Neural cell (in vitro differentiated cells): ENCODE measurements at regions not wholly inside any gene's neighbourhood (a gene's known extent, or its start where the extent isn't known, plus 50 kb on each side); places are given as distances from the start of the nearest gene placed in this dataset.

Experiments used
- H2AFZ ChIP-seq: fragments of 200-600, 300-800 bp; sonication (generic), shearing (Covaris generic); 2 replicates; pipeline ENCODE4 v1.6.0; 2014; ENCODE audit warnings: low read depth, mild to moderate bottlenecking, antibody characterized with exemption, low read length, moderate library complexity
- H3F3A ChIP-seq: fragments of 200-600 bp; shearing (Covaris generic); 2 replicates; pipeline ENCODE4 v1.6.1; 2016; ENCODE audit warnings: mild to moderate bottlenecking, moderate library complexity, mixed read lengths, antibody characterized with exemption, low read length; ENCODE audit not compliant: insufficient read depth, poor library complexity, severe bottlenecking
- H3K27ac ChIP-seq: fragments of 200-600, 300-800 bp; sonication (generic), shearing (Covaris generic); 2 replicates; pipeline ENCODE4 v1.5.1; 2014; ENCODE audit warnings: mild to moderate bottlenecking, low read length, moderate library complexity
- H3K27me3 ChIP-seq: fragments of 300-800, 200-600 bp; sonication (generic), shearing (Covaris generic); 2 replicates; pipeline ENCODE4 v1.6.0; 2014; ENCODE audit warnings: mild to moderate bottlenecking, low read depth, low read length, moderate library complexity; ENCODE audit not compliant: insufficient read depth
- H3K36me3 ChIP-seq: fragments of 300-800, 200-600 bp; sonication (generic), shearing (Covaris generic); 2 replicates; pipeline ENCODE4 v1.5.1; 2014; ENCODE audit warnings: mild to moderate bottlenecking, antibody characterized with exemption, low read length, moderate library complexity; ENCODE audit not compliant: insufficient read depth
- H3K4me2 ChIP-seq: fragments of 300-800, 200-600 bp; sonication (generic), shearing (Covaris generic); 2 replicates; pipeline ENCODE4 v1.6.0; 2014; ENCODE audit warnings: mild to moderate bottlenecking, low read length
- H3K4me3 ChIP-seq: fragments of 300-800, 200-600 bp; sonication (generic), shearing (Covaris generic); 2 replicates; pipeline ENCODE4 v1.5.1; 2014; ENCODE audit warnings: mild to moderate bottlenecking, low read length, moderate library complexity
- H3K79me2 ChIP-seq: fragments of 200-600 bp; shearing (Covaris generic); replicated peaks from 2 replicates; pipeline ENCODE4 v1.6.0; 2014; ENCODE audit warnings: mild to moderate bottlenecking, low read length, moderate library complexity; ENCODE audit not compliant: insufficient read depth
- H3K9ac ChIP-seq: fragments of 300-800, 200-600 bp; sonication (generic), shearing (Covaris generic); 2 replicates; pipeline ENCODE4 v1.6.1; 2016; ENCODE audit warnings: mild to moderate bottlenecking, low read length, mixed read lengths
- H3K9me2 ChIP-seq: fragments of 200-600 bp; shearing (Covaris generic); 2 replicates; pipeline ENCODE4 v1.6.1; 2016; ENCODE audit warnings: mild to moderate bottlenecking, low read length, mixed read lengths; ENCODE audit not compliant: insufficient read depth
- H3K9me3 ChIP-seq: fragments of 200-600, 300-800 bp; sonication (generic), shearing (Covaris generic); 2 replicates; pipeline ENCODE4 v1.6.1; 2016; ENCODE audit warnings: mild to moderate bottlenecking, mixed run types, low read length, moderate library complexity, mixed read lengths
- H4K20me1 ChIP-seq: fragments of 200-600 bp; shearing (Covaris generic); 2 replicates; pipeline ENCODE4 v1.6.1; 2016; ENCODE audit warnings: mild to moderate bottlenecking, mixed run types; ENCODE audit not compliant: insufficient read depth
- EP300 ChIP-seq: fragments of 450-650 bp; conservative IDR thresholded peaks from 2 replicates; pipeline ENCODE4 v1.6.1; 2014; ENCODE audit warnings: antibody characterized with exemption, mild to moderate bottlenecking, moderate library complexity; ENCODE audit not compliant: poor library complexity, severe bottlenecking
- EZH2 ChIP-seq: fragments of 200-600, 300-800 bp; shearing (Covaris generic), sonication (generic); IDR thresholded peaks from 2 replicates; pipeline ENCODE4 v1.6.1; 2014; ENCODE audit warnings: antibody characterized with exemption, low read length, borderline replicate concordance, mild to moderate bottlenecking; ENCODE audit not compliant: insufficient read depth, poor library complexity, severe bottlenecking
- MXI1 ChIP-seq: fragments of 450-650 bp; conservative IDR thresholded peaks from 2 replicates; pipeline ENCODE4 v1.6.1; 2014; ENCODE audit warnings: antibody characterized with exemption, mild to moderate bottlenecking; ENCODE audit not compliant: poor library complexity, severe bottlenecking
- POLR2AphosphoS5 ChIP-seq: IDR thresholded peaks from 2 replicates; pipeline ENCODE4 v1.6.1; 2012
- RAD21 ChIP-seq: fragments of 450-650 bp; conservative IDR thresholded peaks from 2 replicates; pipeline ENCODE4 v1.6.1; 2014; ENCODE audit warnings: antibody characterized with exemption, mild to moderate bottlenecking, moderate library complexity
- SMC3 ChIP-seq: fragments of 450-650 bp; conservative IDR thresholded peaks from 2 replicates; pipeline ENCODE4 v1.6.1; 2014; ENCODE audit warnings: antibody characterized with exemption, mild to moderate bottlenecking, moderate library complexity; ENCODE audit not compliant: poor library complexity
- TAF1 ChIP-seq: IDR thresholded peaks from 2 replicates; pipeline ENCODE4 v1.6.1; 2012; ENCODE audit warnings: low read depth
- TF ChIP-seq, protein P1 (sequence below): fragments of 450-650 bp; IDR thresholded peaks from 2 replicates; pipeline ENCODE4 v1.5.1; 2014; ENCODE audit warnings: antibody characterized with exemption, mild to moderate bottlenecking, moderate library complexity; ENCODE audit not compliant: poor library complexity, severe bottlenecking
- TF ChIP-seq, protein P2 (sequence below): IDR thresholded peaks from 2 replicates; pipeline ENCODE4 v1.6.1; 2012; ENCODE audit warnings: borderline replicate concordance

DNA sequence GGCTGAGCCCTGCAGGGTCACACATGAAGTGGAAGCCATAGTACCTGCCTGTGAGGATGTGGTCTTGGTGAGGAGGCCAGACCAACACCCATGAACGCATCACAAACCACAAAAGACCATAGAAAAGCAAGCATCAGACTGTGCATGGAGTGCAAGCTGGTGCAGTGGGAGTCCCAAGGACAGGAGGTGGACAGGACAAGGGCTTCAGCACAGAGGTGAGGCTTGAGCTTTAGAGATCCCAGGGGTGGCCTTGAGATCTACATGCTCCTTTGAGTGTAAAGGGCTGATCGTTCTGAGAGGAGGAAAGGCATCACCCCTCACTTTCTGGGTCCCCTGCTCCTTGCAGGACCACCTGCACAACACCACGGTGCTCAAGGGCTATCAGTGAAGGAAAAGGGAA, 111.9 kb upstream of the F3 start:
- H3K9me3 ChIP-seq, result no peaks in the 10 kb centered on the region
- H3K36me3 ChIP-seq, result no peaks in the 10 kb centered on the region
- no peak overlapping the region for H3K27ac ChIP-seq
- H3K9ac ChIP-seq, result no peak overlapping the region
- no peak overlapping the region for H3K4me2 ChIP-seq
- H3K79me2 ChIP-seq, result no peaks in the 10 kb centered on the region
- no peaks in the 10 kb centered on the region for H4K20me1 ChIP-seq
- H3K9me2 ChIP-seq, result no peaks in the 10 kb centered on the region
- H3F3A ChIP-seq, result no peaks in the 10 kb centered on the region
- H3K4me3 ChIP-seq, result no peak overlapping the region
- H2AFZ ChIP-seq, result no peak overlapping the region
- TF ChIP-seq EP300 (no peak), POLR2AphosphoS5 (no peak), RAD21 (no peak), MXI1 (no peak), TAF1 (no peak), SMC3 (no peak), EZH2 (no peak)
- TF ChIP-seq, protein P1, sequence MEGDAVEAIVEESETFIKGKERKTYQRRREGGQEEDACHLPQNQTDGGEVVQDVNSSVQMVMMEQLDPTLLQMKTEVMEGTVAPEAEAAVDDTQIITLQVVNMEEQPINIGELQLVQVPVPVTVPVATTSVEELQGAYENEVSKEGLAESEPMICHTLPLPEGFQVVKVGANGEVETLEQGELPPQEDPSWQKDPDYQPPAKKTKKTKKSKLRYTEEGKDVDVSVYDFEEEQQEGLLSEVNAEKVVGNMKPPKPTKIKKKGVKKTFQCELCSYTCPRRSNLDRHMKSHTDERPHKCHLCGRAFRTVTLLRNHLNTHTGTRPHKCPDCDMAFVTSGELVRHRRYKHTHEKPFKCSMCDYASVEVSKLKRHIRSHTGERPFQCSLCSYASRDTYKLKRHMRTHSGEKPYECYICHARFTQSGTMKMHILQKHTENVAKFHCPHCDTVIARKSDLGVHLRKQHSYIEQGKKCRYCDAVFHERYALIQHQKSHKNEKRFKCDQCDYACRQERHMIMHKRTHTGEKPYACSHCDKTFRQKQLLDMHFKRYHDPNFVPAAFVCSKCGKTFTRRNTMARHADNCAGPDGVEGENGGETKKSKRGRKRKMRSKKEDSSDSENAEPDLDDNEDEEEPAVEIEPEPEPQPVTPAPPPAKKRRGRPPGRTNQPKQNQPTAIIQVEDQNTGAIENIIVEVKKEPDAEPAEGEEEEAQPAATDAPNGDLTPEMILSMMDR, result no peak
- TF ChIP-seq, protein P2, sequence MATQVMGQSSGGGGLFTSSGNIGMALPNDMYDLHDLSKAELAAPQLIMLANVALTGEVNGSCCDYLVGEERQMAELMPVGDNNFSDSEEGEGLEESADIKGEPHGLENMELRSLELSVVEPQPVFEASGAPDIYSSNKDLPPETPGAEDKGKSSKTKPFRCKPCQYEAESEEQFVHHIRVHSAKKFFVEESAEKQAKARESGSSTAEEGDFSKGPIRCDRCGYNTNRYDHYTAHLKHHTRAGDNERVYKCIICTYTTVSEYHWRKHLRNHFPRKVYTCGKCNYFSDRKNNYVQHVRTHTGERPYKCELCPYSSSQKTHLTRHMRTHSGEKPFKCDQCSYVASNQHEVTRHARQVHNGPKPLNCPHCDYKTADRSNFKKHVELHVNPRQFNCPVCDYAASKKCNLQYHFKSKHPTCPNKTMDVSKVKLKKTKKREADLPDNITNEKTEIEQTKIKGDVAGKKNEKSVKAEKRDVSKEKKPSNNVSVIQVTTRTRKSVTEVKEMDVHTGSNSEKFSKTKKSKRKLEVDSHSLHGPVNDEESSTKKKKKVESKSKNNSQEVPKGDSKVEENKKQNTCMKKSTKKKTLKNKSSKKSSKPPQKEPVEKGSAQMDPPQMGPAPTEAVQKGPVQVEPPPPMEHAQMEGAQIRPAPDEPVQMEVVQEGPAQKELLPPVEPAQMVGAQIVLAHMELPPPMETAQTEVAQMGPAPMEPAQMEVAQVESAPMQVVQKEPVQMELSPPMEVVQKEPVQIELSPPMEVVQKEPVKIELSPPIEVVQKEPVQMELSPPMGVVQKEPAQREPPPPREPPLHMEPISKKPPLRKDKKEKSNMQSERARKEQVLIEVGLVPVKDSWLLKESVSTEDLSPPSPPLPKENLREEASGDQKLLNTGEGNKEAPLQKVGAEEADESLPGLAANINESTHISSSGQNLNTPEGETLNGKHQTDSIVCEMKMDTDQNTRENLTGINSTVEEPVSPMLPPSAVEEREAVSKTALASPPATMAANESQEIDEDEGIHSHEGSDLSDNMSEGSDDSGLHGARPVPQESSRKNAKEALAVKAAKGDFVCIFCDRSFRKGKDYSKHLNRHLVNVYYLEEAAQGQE, result no peak
- no peaks in the 10 kb centered on the region for H3K27me3 ChIP-seq

DNA sequence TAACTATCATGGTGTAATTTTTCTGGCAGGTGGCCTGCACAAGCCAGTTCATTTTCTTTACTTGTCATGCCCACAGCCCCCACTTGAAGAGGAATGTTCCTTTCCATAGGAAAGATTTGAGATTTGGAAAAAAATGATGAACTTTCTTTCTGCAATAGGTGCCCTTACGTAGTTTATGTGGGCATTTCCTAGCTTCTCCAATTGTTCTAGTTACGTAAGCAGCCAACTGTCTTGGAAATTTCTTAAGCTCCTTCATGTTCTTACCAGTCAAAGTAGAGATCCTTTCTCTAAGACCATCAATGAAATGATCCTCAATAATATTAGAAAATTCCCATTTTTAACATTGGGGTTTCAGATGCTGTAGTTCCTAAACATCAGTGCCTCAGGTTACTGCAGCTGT, 109.5 kb upstream of the F3 start:
- TF ChIP-seq, protein P2, result no peak
- TF ChIP-seq SMC3 (no peak), MXI1 (no peak), EP300 (no peak)
- TF ChIP-seq, protein P1, result no peak
- Histone ChIP-seq H3K4me3 (no peak overlapping the region), H3K36me3 (no peaks in the 10 kb centered on the region), H3F3A (no peaks in the 10 kb centered on the region), H3K27ac (no peak overlapping the region), H4K20me1 (no peaks in the 10 kb centered on the region), H2AFZ (no peak overlapping the region), H3K9me3 (no peaks in the 10 kb centered on the region), H3K79me2 (no peaks in the 10 kb centered on the region), H3K9ac (no peak overlapping the region), H3K9me2 (no peaks in the 10 kb centered on the region), H3K27me3 (no peaks in the 10 kb centered on the region), H3K4me2 (no peak overlapping the region)
